SU-DHL-6 (cell line): ENCODE measurements at regions not wholly inside any gene's neighbourhood (a gene's known extent, or its start where the extent isn't known, plus 50 kb on each side); places are given as distances from the start of the nearest gene placed in this dataset.
"Not testable (repeated sequence)": the region's sequence is repeated elsewhere in the genome, so short reads cannot be mapped to it uniquely, and the experiment has no call there.

ENCODE experiments used
- CTCF ChIP-seq: fragments of 200-600 bp; sonication (generic); IDR thresholded peaks from one replicate; pipeline ENCODE4 v1.5.1; 2017; ENCODE audit warnings: antibody characterized with exemption, mild to moderate bottlenecking, low read length, moderate library complexity; ENCODE audit not compliant: insufficient read depth, poor library complexity, severe bottlenecking
- EZH2phosphoT487 ChIP-seq: fragments of 200-600 bp; sonication (generic), shearing (Covaris generic); conservative IDR thresholded peaks from 2 replicates; pipeline ENCODE4 v1.6.1; 2018; ENCODE audit warnings: mild to moderate bottlenecking, antibody characterized with exemption, low read length, moderate library complexity, mixed read lengths

DNA sequence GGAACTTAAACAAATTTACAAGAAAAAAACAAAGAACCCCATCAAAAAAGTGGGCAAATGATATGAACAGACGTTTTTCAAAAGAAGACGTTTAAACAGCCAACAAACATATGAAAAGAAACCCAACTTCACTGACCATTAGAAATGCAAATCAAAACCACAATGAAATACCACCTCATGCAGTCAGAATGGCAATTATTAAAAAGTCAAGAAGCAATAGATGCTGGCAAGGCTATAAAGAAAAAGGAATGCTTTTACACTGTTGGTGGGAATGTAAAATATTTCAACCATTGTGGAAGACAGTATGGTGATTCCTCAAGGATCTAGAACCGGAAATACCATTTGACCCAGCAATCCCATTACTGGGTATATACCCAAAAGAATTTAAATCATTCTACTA is 194.1 kb downstream of the PTBP2 start:
- TF ChIP-seq EZH2phosphoT487, CTCF: not testable (repeated sequence)
